Keratinocyte (primary cell): ENCODE measurements at regions not wholly inside any gene's neighbourhood (a gene's known extent, or its start where the extent isn't known, plus 50 kb on each side); places are given as distances from the start of the nearest gene placed in this dataset.

Experiments used
- DNase-seq: peaks from one replicate; pipeline ENCODE4 v3.0.0-alpha.2; 2011; ENCODE audit warnings: low read depth, missing footprints, low spot score
- FAIRE-seq: peaks from 2 replicates; lab custom pipeline; 2011; peaks lifted over from hg19 to GRCh38; lab: Jason Lieb, UNC
- H2AFZ ChIP-seq: 2 replicates; pipeline ENCODE4 v1.6.0; 2012; ENCODE audit warnings: low read length, control low read depth, inconsistent platforms; ENCODE audit not compliant: control insufficient read depth
- H3K27ac ChIP-seq: 2 replicates; pipeline ENCODE4 v1.5.1; 2011; ENCODE audit warnings: low read length; ENCODE audit not compliant: control insufficient read depth, insufficient read depth
- H3K27me3 ChIP-seq: 3 replicates; pipeline ENCODE4 v1.6.0; 2011; ENCODE audit warnings: low read length; ENCODE audit not compliant: control insufficient read depth, insufficient read depth; ENCODE audit errors: extremely low read depth
- H3K36me3 ChIP-seq, 2 experiments: 2 replicates in 1 of 2; 3 replicates in 1 of 2; pipeline ENCODE4 v1.5.1; 2011; ENCODE audit warnings: low read length in 2 of 2, mild to moderate bottlenecking in 1 of 2; ENCODE audit not compliant: control insufficient read depth in 2 of 2, insufficient read depth in 2 of 2; ENCODE audit errors: extremely low read depth in 1 of 2
- H3K4me1 ChIP-seq: 3 replicates; pipeline ENCODE4 v1.5.1; 2011; ENCODE audit warnings: low read length; ENCODE audit not compliant: control insufficient read depth, insufficient read depth; ENCODE audit errors: extremely low read depth
- H3K4me2 ChIP-seq: 3 replicates; pipeline ENCODE4 v1.6.0; 2011; ENCODE audit warnings: low read depth, low read length; ENCODE audit not compliant: control insufficient read depth, insufficient read depth; ENCODE audit errors: extremely low read depth
- H3K4me3 ChIP-seq, 3 experiments: fragments of 200-600 bp in 1 of 3; sonication (generic) in 1 of 3; 2 replicates in 2 of 3; 3 replicates in 1 of 3; pipeline ENCODE4 v1.5.1; 2011 to 2016; ENCODE audit warnings: low read length in 3 of 3, mild to moderate bottlenecking in 3 of 3, control low read depth in 2 of 3, inconsistent platforms in 1 of 3, low read depth in 1 of 3, mixed read lengths in 1 of 3, mixed run types in 1 of 3, moderate library complexity in 1 of 3; ENCODE audit not compliant: control insufficient read depth in 2 of 3, insufficient read depth in 2 of 3; ENCODE audit errors: extremely low read depth in 1 of 3
- H3K79me2 ChIP-seq: 2 replicates; pipeline ENCODE4 v1.6.0; 2012; ENCODE audit warnings: low read length; ENCODE audit not compliant: control insufficient read depth, insufficient read depth
- H3K9ac ChIP-seq: 3 replicates; pipeline ENCODE4 v1.6.0; 2011; ENCODE audit warnings: low read length; ENCODE audit not compliant: control insufficient read depth, insufficient read depth; ENCODE audit errors: extremely low read depth
- H3K9me1 ChIP-seq: 3 replicates; pipeline ENCODE4 v1.6.0; 2011; ENCODE audit warnings: low read length; ENCODE audit not compliant: control insufficient read depth, insufficient read depth; ENCODE audit errors: extremely low read depth
- H3K9me3 ChIP-seq: 2 replicates; pipeline ENCODE4 v1.5.1; 2012; ENCODE audit warnings: low read depth, low read length; ENCODE audit not compliant: control insufficient read depth
- H4K20me1 ChIP-seq: 3 replicates; pipeline ENCODE4 v1.6.0; 2011; ENCODE audit warnings: low read length; ENCODE audit not compliant: control insufficient read depth, insufficient read depth; ENCODE audit errors: extremely low read depth
- EZH2 ChIP-seq: IDR thresholded peaks from one replicate; pipeline ENCODE4 v1.6.1; 2012; ENCODE audit warnings: inconsistent platforms, mild to moderate bottlenecking, low read length, moderate library complexity
- dilution Hi-C: fragments of 300-500 bp; cut with MboI; formaldehyde crosslinking; loops from one replicate; pipeline ENCODE4 v1.7.0; 2020; ENCODE audit warnings: low sequenced_read_pairs; ENCODE audit not compliant: extremely low pct_ligation_motif_present
- TF ChIP-seq, protein P1 (sequence below), 3 experiments: IDR thresholded peaks in 1 of 3; conservative IDR thresholded peaks in 1 of 3; optimal IDR thresholded peaks in 1 of 3; 2 replicates in 2 of 3; 3 replicates in 1 of 3; pipeline versions ENCODE3 to v1.5.1; 2011; ENCODE audit warnings: low read length in 3 of 3, mild to moderate bottlenecking in 3 of 3, moderate library complexity in 2 of 3, control low read depth in 1 of 3, inconsistent platforms in 1 of 3; ENCODE audit not compliant: insufficient read depth in 2 of 3; ENCODE audit errors: extremely low read depth in 1 of 3

GRCh38 chr16:87141402-87141801 lies 175.8 kb downstream of the C16orf95 start:
- Histone ChIP-seq H3K27ac (no peak overlapping the region), H4K20me1 (no peaks in the 10 kb centered on the region), H3K27me3 (no peaks in the 10 kb centered on the region), H3K79me2 (no peaks in the 10 kb centered on the region), H3K4me1 (no peaks in the 10 kb centered on the region), H3K4me2 (no peak overlapping the region), H3K9me1 (no peaks in the 10 kb centered on the region), H3K4me3 (no peak overlapping the region), H2AFZ (no peak overlapping the region), H3K9me3 (no peaks in the 10 kb centered on the region), H3K36me3 (no peaks in the 10 kb centered on the region), H3K9ac (no peak overlapping the region)
- DNase-seq, result no peak
- FAIRE-seq, result no peak
- TF ChIP-seq EZH2, result no peak
- TF ChIP-seq, protein P1, sequence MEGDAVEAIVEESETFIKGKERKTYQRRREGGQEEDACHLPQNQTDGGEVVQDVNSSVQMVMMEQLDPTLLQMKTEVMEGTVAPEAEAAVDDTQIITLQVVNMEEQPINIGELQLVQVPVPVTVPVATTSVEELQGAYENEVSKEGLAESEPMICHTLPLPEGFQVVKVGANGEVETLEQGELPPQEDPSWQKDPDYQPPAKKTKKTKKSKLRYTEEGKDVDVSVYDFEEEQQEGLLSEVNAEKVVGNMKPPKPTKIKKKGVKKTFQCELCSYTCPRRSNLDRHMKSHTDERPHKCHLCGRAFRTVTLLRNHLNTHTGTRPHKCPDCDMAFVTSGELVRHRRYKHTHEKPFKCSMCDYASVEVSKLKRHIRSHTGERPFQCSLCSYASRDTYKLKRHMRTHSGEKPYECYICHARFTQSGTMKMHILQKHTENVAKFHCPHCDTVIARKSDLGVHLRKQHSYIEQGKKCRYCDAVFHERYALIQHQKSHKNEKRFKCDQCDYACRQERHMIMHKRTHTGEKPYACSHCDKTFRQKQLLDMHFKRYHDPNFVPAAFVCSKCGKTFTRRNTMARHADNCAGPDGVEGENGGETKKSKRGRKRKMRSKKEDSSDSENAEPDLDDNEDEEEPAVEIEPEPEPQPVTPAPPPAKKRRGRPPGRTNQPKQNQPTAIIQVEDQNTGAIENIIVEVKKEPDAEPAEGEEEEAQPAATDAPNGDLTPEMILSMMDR (optimal IDR thresholded peaks at IDR 0.05 in 1 of 3, IDR thresholded peaks at IDR 0.05 in 1 of 3, conservative IDR thresholded peaks at IDR 0.05 in 1 of 3; ENCODE audit: extremely low read depth in 1 of 3, insufficient read depth in 2 of 3, low read length in 3 of 3), result no peak
- dilution Hi-C loops, result no loop called here

- Histone ChIP-seq H3K9ac (no peak overlapping the region), H3K79me2 (no peaks in the 10 kb centered on the region), H3K9me1 (no peaks in the 10 kb centered on the region), H3K4me3 (no peak overlapping the region), H3K27me3 (no peaks in the 10 kb centered on the region), H3K36me3 (no peaks in the 10 kb centered on the region), H3K4me1 (no peaks in the 10 kb centered on the region), H3K27ac (no peak overlapping the region), H3K4me2 (no peak overlapping the region), H2AFZ (no peak overlapping the region), H3K9me3 (no peaks in the 10 kb centered on the region), H4K20me1 (no peaks in the 10 kb centered on the region)
- dilution Hi-C loops, result no loop called here
- TF ChIP-seq EZH2, result no peak
- TF ChIP-seq, protein P1 (optimal IDR thresholded peaks at IDR 0.05 in 1 of 3, IDR thresholded peaks at IDR 0.05 in 1 of 3, conservative IDR thresholded peaks at IDR 0.05 in 1 of 3; ENCODE audit: extremely low read depth in 1 of 3, insufficient read depth in 2 of 3, low read length in 3 of 3), result no peak
- FAIRE-seq, result no peak
- DNase-seq, result no peak
Observed at GRCh38 chr16:87143661-87144121, 173.5 kb downstream of the C16orf95 start.
